HG02938 (cell line): ENCODE measurements at regions not wholly inside any gene's neighbourhood (a gene's known extent, or its start where the extent isn't known, plus 50 kb on each side); places are given as distances from the start of the nearest gene placed in this dataset.

ENCODE experiments used
- ATAC-seq: cut with Tn5 transposase; IDR thresholded peaks from one replicate; pipeline ENCODE4 v1.9.1; 2021; ENCODE audit warnings: mild to moderate bottlenecking, moderate library complexity; ENCODE audit not compliant: unreplicated experiment

DNA sequence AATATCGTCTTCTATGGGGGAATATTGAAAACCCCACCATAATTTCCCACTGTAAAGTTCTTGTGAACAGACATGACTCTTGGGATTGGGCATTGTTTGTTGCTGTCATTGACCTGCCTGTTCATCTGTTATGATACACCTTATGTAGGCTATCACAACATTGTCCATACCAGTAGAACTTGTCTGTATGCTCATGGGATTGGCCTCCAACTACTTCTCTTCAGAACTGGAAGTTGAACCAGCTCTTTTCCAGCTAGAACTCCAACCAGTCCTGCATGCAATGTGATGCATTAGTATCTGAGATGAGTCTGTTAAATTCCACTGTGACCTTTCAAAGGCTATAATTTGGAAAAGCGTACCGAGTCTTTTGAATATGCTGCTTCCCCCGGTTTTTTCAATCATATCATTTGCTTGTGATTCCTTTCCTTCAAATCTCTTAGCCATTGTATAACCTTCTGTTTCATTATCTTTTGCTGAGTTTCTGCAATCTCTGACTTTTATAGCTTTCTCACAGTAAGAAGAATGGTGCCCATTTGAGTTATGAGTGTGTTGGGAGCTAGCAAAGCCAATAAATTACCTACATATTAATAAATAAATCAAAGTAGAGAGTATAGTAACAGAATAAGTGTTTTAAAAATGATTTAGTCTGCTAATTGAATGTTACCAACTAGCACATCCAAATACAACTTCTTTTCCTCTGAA, 101.9 kb downstream of the PLK2 start:
- no peak for ATAC-seq

- no peak for ATAC-seq
Observed at GRCh38 chr5:58357121-58357520, 102.8 kb downstream of the PLK2 start.

DNA sequence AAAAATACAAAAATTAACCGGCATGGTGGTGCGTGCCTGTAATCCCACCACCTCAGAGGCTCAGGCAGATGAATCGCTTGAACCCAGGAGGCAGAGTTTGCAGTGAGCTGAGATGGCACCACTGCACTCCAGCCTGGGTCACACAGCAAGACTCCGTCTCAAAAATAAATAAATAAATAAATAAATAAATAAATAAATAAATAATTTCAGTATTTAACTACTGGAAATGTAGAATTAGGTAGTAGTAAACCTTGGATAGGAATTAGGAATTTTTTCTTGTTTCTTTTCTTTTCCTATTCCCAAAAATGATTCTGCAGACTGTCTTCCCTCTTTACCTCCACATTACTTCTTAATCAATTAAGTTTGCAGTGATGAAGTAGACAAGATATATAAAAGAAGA, 103.2 kb downstream of the PLK2 start:
- ATAC-seq = no peak

- ATAC-seq = no peak
Observed at GRCh38 chr5:58354827-58355226, 105.1 kb downstream of the PLK2 start.

- ATAC-seq = no peak
Observed at GRCh38 chr5:58353992-58354391, 105.9 kb downstream of the PLK2 start.

DNA sequence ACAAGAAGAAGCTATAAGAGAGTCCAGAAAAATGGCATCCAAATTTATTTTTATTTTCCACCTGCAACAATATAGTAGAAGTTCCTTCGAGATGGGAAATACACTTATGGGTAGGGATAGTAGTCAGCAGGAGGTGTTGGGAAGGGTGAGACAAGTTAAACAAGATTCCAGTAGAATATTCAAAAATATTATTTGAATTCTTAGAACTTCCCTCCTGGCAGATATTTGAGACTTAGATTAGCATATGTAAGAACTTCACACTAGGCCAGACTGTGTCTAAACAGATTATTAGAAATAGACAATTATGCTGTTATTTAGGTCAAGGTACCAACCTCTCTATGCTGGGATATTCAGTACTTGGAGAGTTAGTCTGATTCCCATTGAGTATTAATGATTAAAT, 108.7 kb downstream of the PLK2 start:
- no peak for ATAC-seq

DNA sequence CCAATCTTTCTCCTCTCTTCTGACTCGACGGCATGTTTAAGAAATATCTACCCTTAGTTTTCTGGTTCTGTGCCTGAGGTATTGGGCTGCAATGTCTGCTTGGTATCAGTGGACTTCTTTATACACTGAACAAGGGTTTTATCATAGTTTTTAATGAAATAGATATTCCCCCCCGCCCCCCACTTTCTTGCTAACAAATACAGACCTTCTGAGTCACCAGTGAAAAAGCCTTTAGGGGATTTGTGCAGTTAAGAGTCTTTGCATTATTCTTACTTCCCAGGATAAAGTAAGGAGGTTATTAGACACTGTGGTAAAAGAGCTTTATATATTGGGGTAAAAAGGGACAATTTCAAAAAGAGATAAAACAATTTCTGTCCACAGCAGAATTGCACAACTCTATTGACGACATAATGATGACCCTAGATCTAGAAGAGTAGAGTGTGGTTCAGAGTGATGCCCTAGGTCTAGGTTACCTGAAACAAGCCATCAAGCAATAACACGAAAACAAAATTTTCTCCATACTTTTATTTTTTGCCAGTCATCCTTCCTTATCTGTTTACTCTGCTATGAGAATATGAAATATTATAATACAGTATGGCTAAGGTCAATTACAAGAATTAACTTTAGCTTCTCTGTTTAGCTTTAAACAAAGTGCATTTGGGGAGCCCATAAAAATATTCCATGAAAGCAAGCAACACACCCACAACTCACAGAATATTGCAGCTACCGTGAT, 110.7 kb downstream of the PLK2 start:
- ATAC-seq = no peak

DNA sequence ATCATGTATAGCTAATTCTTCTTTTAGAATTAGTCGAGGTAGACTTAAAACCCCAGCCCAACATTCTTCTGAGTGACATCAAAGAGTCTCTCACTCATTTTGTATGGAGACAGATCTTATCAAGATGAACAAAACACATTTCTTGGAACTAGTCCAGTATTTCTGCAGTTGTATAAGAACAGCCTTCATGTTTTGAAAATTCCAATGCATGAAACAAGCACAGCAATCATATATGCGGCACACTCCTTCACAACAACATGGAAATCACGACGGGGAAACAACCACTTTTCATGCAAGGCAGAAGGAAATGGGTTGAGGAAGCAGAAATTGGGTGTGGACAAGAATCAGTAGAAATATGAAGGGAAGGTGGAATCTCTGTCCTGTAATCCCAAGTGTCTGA, 113.8 kb downstream of the PLK2 start:
- ATAC-seq = no peak

GRCh38 chr5:58341476-58341875, 118.4 kb downstream of the PLK2 start:
- ATAC-seq = no peak

DNA sequence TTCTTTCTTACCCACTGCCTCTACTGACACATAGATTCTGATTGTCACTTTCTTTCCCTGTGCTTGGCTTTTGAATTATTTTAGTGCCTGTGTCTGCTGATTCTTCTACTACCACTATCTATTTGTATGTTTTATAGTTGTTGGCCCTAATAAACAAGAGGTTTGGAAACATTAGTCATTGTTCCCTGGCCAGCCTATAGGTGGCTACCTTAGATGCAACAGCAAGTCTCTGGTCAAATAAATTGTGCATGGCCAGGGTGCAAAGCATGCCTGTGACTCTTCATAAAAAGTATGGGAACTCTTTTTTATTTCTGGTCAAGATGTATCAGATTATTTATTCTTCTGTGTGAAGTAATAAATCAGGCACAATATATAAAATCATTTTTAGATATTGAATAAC, 124.4 kb downstream of the PLK2 start:
- ATAC-seq = no peak

GRCh38 chr5:58334035-58334434, 125.9 kb downstream of the PLK2 start:
- ATAC-seq = no peak

GRCh38 chr5:58330781-58331180, 129.1 kb downstream of the PLK2 start:
- no peak for ATAC-seq

- ATAC-seq = peak; percentile 70
Observed at GRCh38 chr5:58327289-58327688, 132.6 kb downstream of the PLK2 start.

GRCh38 chr5:58326022-58326421, 133.9 kb downstream of the PLK2 start:
- ATAC-seq = no peak

GRCh38 chr5:58322453-58322852, 137.4 kb downstream of the PLK2 start:
- ATAC-seq = no peak

DNA sequence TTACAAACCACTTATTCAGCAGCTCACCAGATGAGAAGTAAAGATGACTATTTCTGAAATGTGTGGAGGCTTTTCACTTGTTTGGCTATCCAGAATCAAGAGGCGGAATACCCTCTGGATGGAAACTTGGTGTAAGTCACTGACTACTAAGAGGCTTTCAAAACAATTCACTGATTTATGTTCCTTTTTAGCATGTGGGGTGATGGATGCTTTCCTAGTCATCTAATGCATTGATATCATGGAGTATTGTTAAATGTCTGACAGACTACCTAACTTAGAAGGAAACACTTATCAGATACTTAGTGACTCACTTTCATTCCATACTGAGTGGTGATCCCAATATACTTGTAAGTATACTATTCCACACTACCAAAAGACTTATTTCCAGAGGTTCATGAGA, 141.4 kb downstream of the PLK2 start:
- no peak for ATAC-seq

DNA sequence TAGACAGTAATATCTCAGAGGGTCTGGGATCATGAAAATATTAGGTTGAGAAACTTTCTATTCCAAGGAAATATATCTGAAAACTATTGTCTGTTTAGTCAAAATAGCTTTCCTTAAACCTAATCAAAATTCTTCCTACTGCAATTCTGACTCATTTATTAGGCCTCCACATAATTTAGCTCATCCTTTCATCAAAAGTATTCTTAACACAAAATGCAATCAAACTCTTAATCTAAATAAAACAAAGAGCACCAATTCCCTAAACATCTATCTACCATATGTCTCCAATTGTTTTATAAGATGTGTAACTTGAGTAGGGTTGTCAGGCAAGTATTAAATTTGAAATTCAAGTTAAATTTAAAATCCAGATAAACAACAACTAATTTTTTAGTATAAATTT, 142.1 kb downstream of the PLK2 start:
- ATAC-seq = no peak

DNA sequence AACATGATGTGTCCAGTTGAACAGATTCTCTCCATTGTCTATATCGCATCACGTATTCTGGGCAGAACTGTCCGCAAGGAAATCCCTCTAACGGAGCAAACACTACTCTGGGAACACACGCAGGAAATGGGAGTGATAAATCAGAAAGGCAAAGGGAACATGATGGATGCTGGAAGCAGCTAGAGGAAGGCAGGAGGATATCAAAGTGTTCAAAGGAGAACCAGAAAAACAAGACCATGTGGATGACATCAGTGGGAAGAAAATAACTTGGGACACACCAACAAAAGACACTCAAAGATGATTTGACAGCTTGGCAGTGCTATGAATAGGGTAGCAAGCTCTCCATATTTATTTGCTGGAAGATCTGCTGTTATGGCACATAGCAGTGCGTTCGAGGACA, 142.9 kb downstream of the PLK2 start:
- ATAC-seq = no peak

GRCh38 chr5:58315794-58316193, 144.1 kb downstream of the PLK2 start:
- no peak for ATAC-seq

DNA sequence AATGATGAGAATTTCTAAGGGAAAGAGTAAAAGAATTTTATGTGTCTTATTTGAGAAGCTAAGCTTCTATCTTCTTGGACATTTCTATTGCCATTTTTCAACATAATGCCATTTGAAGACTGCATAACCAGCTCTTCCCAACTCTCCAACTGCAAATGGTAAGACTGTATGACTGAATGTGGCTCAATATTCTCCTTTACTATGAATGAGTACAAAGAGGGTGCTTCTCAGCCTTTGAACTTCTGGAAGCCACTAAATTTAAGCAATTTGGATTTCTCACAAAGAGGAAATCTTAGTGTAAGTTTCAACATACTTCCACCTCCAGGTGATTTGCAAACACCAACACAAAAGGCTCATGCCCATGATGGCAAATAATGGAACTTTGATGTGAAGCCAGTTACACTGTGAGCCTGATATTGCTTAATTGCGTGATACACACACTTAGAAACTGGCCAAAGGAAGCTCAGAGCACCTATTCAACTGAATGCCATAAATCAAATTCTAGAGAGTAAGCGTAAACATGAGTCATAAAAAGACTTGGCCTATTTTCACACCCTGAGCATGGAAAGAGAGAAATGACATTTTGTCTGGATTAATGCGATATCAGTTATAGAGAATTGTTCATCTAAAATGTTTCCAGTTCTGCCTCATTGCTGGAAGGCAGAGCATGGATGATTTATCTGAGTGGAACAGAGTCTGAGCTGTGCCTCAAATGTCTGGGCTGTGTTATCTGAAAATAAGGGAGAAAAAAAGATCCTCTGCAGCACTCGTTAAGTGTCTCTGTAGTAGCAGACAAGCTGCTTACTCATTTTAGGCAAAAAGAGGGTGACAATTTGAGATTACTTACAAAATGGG, 145.3 kb downstream of the PLK2 start:
- no peak for ATAC-seq

- ATAC-seq = no peak
Observed at GRCh38 chr5:58312299-58312698, 147.6 kb downstream of the PLK2 start.

DNA sequence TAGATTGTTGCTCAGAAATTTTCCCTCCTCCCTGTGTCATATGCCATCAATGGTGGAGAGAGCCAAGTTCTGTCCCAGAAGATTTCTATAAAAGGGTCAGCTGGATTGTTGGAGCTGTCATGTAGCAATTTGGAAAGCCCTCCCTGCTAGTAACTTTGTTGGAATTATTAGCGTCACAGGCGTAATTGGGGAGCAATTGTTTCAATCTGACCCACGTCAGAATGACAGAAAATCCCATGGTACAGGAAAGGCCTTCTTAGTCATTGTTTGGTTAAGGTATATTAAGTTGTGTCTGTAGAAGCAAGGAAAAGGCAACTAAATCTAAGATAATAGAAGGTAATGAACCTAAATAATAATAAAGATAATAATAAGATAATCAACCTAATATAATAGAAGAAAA, 148.4 kb downstream of the PLK2 start:
- ATAC-seq = no peak
